ENCODE measurements at regions not wholly inside any gene's neighbourhood (a gene's known extent, or its start where the extent isn't known, plus 50 kb on each side); places are given as distances from the start of the nearest gene placed in this dataset.
A peak's percentile ranks its signal among the peaks of the same experiment; 100 is the strongest.
"Not testable (repeated sequence)": the region's sequence is repeated elsewhere in the genome, so short reads cannot be mapped to it uniquely, and the experiment has no call there.

DNA sequence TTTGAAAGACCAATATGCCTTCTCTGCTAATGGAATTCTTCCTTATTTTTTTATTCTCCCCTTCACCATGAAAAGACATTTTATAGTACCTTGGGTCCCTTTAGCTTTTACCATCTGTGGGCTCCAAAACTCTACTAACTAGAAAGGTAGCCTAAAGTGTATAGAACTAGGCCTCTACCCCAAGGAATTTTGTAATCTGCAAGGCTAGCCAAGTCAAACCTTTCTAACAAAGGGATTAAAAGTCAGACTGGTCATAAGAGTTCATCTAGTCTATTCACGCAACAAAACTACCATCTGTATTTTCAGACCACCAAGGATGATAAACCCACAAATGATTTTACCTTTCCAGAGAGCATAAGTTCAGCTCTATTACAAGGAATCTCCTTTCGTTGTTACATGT is 189.5 kb upstream of the DCAF8L1 start:
- no peak overlapping the region for H3K9ac ChIP-seq
- no peaks in the 10 kb centered on the region for H3K4me1 ChIP-seq
- H3K4me3 ChIP-seq, result no peak overlapping the region
- H3K4me2 ChIP-seq, result no peak overlapping the region
- H4K20me1 ChIP-seq, result no peaks in the 10 kb centered on the region
- no peaks in the 10 kb centered on the region for H3K36me3 ChIP-seq
- no peak overlapping the region for H3K27ac ChIP-seq
- TF ChIP-seq Cebpa-rat (IDR thresholded peaks at IDR 0.05), result no peak
- peaks cover 5 to 21% (median 9%) of the 10 kb centered on the region in 11 experiments; a peak in 16 of 22 replicates for H3K27me3 ChIP-seq
- H3K9me3 ChIP-seq (replicated peaks in 1 of 11), result no peaks in the 10 kb centered on the region

DNA sequence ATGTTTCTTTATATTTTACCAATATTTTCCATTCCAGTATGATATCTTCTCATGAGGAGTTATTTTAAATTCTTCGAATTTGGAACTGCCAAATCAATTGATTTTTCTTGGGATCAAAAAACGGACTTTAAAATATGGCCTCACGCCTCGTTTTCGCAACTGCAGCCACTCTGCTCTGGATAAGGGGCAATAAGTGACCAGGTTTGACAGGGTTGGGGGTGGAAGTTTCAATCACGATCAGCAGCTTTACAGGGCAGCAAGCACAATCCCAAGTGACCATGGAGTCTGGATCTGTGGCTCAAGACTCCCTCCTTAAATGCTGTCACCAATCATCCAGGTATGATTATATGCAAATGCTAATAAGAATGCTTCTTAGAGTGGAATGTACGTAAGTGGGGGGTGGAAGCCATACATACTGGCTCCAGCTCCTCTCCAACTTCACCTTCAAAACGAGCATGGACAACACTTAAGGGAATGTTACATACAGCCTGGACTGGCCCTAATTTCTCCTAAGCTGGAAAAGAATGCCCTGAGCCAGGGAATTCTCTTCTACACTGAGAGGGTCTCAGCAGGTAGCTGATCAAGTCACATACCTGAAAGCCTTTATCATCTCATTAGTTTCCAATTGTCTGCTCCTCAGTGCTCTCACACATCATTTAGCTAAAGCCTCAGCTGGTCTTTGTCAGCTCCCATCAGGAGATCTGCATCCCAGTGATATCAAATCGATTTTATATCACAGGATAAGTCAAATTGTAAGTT is 176.9 kb upstream of the DCAF8L1 start:
- TF ChIP-seq Cebpa-rat (IDR thresholded peaks at IDR 0.05), result no peak
- Histone ChIP-seq H3K4me2 (no peak overlapping the region), H3K4me3 (no peak overlapping the region), H3K27ac (no peak overlapping the region), H3K4me1 (no peaks in the 10 kb centered on the region), H3K27me3 (peaks cover 17 to 79% (median 54%) of the 10 kb centered on the region in 11 experiments), H3K36me3 (no peaks in the 10 kb centered on the region), H3K9me3 (replicated peaks in 1 of 11) (no peaks in the 10 kb centered on the region), H3K9ac (no peak overlapping the region), H4K20me1 (no peaks in the 10 kb centered on the region)

DNA sequence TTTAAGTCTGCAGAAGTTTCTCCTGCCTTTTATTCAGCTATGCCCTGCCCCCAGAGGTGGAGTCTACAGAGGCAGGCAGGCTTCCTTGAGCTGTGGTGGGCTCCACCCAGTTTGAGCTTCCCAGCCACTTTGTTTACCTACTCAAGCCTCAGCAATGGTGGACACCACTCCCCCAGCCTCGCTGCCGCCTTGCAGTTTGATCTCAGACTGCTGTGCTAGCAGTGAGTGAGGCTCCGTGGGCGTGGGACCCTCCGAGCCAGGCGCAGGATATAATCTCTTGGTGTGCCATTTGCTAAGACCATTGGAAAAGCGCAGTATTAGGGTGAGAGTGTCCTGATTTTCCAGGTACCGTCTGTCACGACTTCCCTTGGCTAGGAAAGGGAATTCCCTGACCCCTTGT is 171.0 kb upstream of the DCAF8L1 start:
- H3K4me2 ChIP-seq; H3K4me3 ChIP-seq; H3K9ac ChIP-seq; H3K27ac ChIP-seq; H3K36me3 ChIP-seq; H3K9me3 ChIP-seq (replicated peaks in 1 of 11); H3K4me1 ChIP-seq; H4K20me1 ChIP-seq: not testable (repeated sequence)
- H3K27me3 ChIP-seq, result peaks cover 0 to 35% (median 26%) of the 10 kb centered on the region in 11 experiments; a peak in 16 of 22 replicates

DNA sequence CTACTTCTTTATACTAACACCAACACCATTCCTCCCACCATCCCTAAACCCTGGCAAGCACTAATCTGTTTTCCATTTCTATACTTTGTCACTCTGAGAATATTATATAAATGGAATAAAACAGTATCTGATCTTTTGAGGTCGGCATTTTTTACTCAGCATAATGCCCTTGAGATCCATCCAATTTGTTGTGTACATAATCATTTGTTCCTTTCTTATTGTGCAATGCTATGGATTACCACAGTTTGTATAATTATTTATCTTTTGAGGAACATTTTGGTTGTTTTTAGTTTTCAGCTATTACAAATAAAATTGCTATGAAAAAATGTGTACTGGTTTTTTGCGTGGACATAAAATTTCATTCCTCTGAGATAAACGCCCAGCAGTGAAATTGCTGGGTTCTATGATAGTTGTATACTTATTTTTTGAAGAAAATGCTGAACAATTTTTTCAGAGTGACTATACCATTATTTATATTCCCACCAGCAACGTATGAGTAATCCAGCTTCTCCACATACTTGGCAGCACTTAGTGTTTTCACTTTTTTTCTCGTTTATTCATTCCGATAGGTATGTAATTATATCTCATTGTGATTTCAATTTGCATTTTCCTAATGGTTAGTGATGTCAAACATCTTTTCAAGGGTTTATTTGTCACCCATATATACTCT is 154.3 kb upstream of the DCAF8L1 start:
- Histone ChIP-seq H3K9me3 (replicated peaks in 1 of 11) (no peaks in the 10 kb centered on the region), H3K4me1 (no peaks in the 10 kb centered on the region), H3K27me3 (peaks cover 45 to 90% (median 82%) of the 10 kb centered on the region in 11 experiments), H3K36me3 (no peaks in the 10 kb centered on the region), H4K20me1 (no peaks in the 10 kb centered on the region; a peak in 1 of 22 replicates), H3K9ac (no peak overlapping the region), H3K4me3 (no peak overlapping the region), H3K27ac (no peak overlapping the region), H3K4me2 (no peak overlapping the region)
- no peak for TF ChIP-seq Cebpa-rat (IDR thresholded peaks at IDR 0.05)

- H4K20me1 ChIP-seq, result no peaks in the 10 kb centered on the region
- H3K4me1 ChIP-seq, result no peaks in the 10 kb centered on the region
- H3K27me3 ChIP-seq, result peaks cover 41 to 87% (median 78%) of the 10 kb centered on the region in 11 experiments; a peak in 21 of 22 replicates
- H3K9me3 ChIP-seq (replicated peaks in 1 of 11), result peaks cover under 1 to 7% (median 2%) of the 10 kb centered on the region in 11 experiments; a peak in 11 of 22 replicates
- H3K4me3 ChIP-seq, result no peak overlapping the region
- no peak for TF ChIP-seq Cebpa-rat (IDR thresholded peaks at IDR 0.05)
- no peak overlapping the region for H3K4me2 ChIP-seq
- H3K36me3 ChIP-seq, result no peaks in the 10 kb centered on the region
- no peak overlapping the region for H3K27ac ChIP-seq
- no peak overlapping the region for H3K9ac ChIP-seq
Observed at GRCh38 chrX:28133763-28134162, 152.5 kb upstream of the DCAF8L1 start.

DNA sequence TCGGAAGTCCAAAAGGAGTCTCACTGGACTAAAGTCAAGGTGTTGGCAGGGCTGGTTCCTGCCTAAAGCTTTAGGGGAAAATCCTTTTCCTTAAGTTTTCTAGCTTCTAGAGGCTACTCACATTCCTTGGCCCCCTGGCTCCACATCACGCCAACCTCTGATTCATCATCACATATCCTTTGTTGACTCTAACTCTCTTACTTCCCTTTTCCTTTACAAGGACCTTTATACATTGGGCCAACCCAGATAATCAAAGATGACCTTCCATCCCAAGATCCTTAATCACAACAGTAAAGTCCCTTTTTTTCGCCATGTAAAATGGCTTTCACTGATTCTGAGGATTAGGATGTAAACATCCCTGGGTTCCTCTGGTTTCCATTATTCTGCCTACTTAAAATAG is 146.4 kb upstream of the DCAF8L1 start:
- no peak overlapping the region for H3K9ac ChIP-seq

GRCh38 chrX:28126886-28127285 is 145.6 kb upstream of the DCAF8L1 start:
- TF ChIP-seq Cebpa-rat (IDR thresholded peaks at IDR 0.05), result no peak
- no peak overlapping the region for H3K4me3 ChIP-seq
- peak overlapping the region in 5 of 11 experiments; percentile 0 to 55 (median 2); a peak in 5 of 22 replicates for H3K4me2 ChIP-seq
- H3K9ac ChIP-seq, result no peak overlapping the region
- peaks cover 6 to 19% (median 11%) of the 10 kb centered on the region in 11 experiments; a peak in 15 of 22 replicates for H3K9me3 ChIP-seq (replicated peaks in 1 of 11)
- no peaks in the 10 kb centered on the region for H3K36me3 ChIP-seq
- H3K27me3 ChIP-seq, result peaks cover 56 to 92% (median 84%) of the 10 kb centered on the region in 11 experiments; a peak in 21 of 22 replicates
- no peaks in the 10 kb centered on the region for H4K20me1 ChIP-seq
- H3K27ac ChIP-seq, result no peak overlapping the region
- peaks cover 3 to 21% (median 16%) of the 10 kb centered on the region in 10 experiments; a peak in 15 of 20 replicates for H3K4me1 ChIP-seq

More for the DNA sequence above, 146.4 kb upstream of the DCAF8L1 start:
- Histone ChIP-seq H3K9me3 (replicated peaks in 1 of 11) (peaks cover 6 to 19% (median 11%) of the 10 kb centered on the region in 11 experiments; a peak in 15 of 22 replicates), H3K4me1 (peaks cover 3 to 21% (median 16%) of the 10 kb centered on the region in 10 experiments; a peak in 15 of 20 replicates), H3K27me3 (peaks cover 49 to 87% (median 77%) of the 10 kb centered on the region in 11 experiments; a peak in 21 of 22 replicates), H3K4me3 (no peak overlapping the region), H4K20me1 (no peaks in the 10 kb centered on the region), H3K36me3 (no peaks in the 10 kb centered on the region), H3K27ac (no peak overlapping the region), H3K4me2 (no peak overlapping the region)
- TF ChIP-seq Cebpa-rat (IDR thresholded peaks at IDR 0.05), result no peak

DNA sequence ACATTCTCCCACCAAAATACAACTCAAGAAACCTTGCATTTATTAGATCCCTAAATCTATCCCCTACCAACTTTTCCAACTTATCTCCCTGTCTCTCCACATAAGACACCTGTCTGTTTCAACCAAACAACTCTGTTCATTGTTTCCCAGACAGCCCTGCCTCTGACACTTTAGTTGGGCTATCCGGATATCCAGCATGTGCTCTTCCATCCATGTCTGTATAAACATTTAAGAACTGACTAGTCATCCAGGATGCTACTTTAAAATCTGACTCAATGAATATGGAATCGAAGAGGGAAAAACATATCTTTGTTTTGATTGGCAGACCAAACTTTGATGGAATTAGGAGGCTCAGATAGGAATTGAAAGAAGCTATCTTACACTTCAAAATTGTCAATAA is 143.2 kb upstream of the DCAF8L1 start:
- Histone ChIP-seq H3K4me2 (no peak overlapping the region), H4K20me1 (no peaks in the 10 kb centered on the region), H3K4me1 (peaks cover 3 to 21% (median 16%) of the 10 kb centered on the region in 10 experiments; a peak in 15 of 20 replicates), H3K9ac (no peak overlapping the region), H3K27me3 (peaks cover 70 to 100% (median 96%) of the 10 kb centered on the region in 11 experiments; a peak in 21 of 22 replicates), H3K4me3 (no peak overlapping the region), H3K36me3 (no peaks in the 10 kb centered on the region), H3K9me3 (replicated peaks in 1 of 11) (peaks cover 6 to 18% (median 11%) of the 10 kb centered on the region in 11 experiments; a peak in 15 of 22 replicates), H3K27ac (no peak overlapping the region)
- no peak for TF ChIP-seq Cebpa-rat (IDR thresholded peaks at IDR 0.05)

GRCh38 chrX:28120580-28121245 is 139.5 kb upstream of the DCAF8L1 start:
- H3K9ac ChIP-seq; H3K9me3 ChIP-seq (replicated peaks in 1 of 11); H4K20me1 ChIP-seq; H3K4me3 ChIP-seq; H3K27ac ChIP-seq; H3K36me3 ChIP-seq; H3K4me2 ChIP-seq: not testable (repeated sequence)
- Histone ChIP-seq H3K4me1 (peaks cover 1 to 11% (median 6%) of the 10 kb centered on the region in 10 experiments; a peak in 13 of 20 replicates), H3K27me3 (peaks cover 73 to 100% (median 100%) of the 10 kb centered on the region in 11 experiments)

All from BLaER1 treated with 17β-estradiol and CSF1 and Interleukin-3, amounts not matched to agents 10 nM and 100 nM (cell line).